A673 (cell line): ENCODE measurements at regions not wholly inside any gene's neighbourhood (a gene's known extent, or its start where the extent isn't known, plus 50 kb on each side); places are given as distances from the start of the nearest gene placed in this dataset.

ENCODE experiments used
- BruUV-seq: library from RNA; stranded (reverse); fragments of 400-500 nt; replicated peaks from 2 replicates; lab custom pipeline; 2021; lab: Mats Ljungman, UMichigan
- CTCF ChIA-PET: fragments of 300-600 bp; sonication (Branson Sonifier 250); formaldehyde crosslinking; loops from one replicate; lab custom pipeline; 2022; ENCODE audit warnings: antibody characterized with exemption; lab: Charles Lee
- POLR2A ChIA-PET: fragments of 300-600 bp; sonication (Branson Sonifier 250); formaldehyde crosslinking; loops from one replicate; lab custom pipeline; 2022; ENCODE audit warnings: antibody characterized with exemption; ENCODE audit not compliant: low non-redundant PET; lab: Charles Lee
- DNase-seq: peaks from one replicate; pipeline ENCODE4 v3.0.0-alpha.2; 2015; ENCODE audit warnings: low spot score
- H3K27ac ChIP-seq: fragments of 200-600 bp; sonication (generic); 2 replicates; pipeline ENCODE4 v1.5.1; 2016; ENCODE audit warnings: mixed run types, low read depth, mild to moderate bottlenecking, mixed read lengths, antibody characterized with exemption, low read length; ENCODE audit not compliant: poor library complexity, severe bottlenecking
- H3K27me3 ChIP-seq: fragments of 200-600 bp; sonication (generic); replicated peaks from 2 replicates; pipeline ENCODE4 v1.6.1; 2017; ENCODE audit warnings: mixed run types, low read depth, mild to moderate bottlenecking, mixed read lengths, antibody characterized with exemption, low read length; ENCODE audit not compliant: insufficient read depth, poor library complexity
- H3K36me3 ChIP-seq: fragments of 200-600 bp; sonication (generic); 2 replicates; pipeline ENCODE4 v1.6.1; 2016; ENCODE audit warnings: mixed run types, mild to moderate bottlenecking, mixed read lengths, antibody characterized with exemption, low read length; ENCODE audit not compliant: insufficient read depth, poor library complexity, severe bottlenecking
- H3K4me1 ChIP-seq: fragments of 200-600 bp; sonication (generic); 2 replicates; pipeline ENCODE4 v1.6.1; 2017; ENCODE audit warnings: mixed run types, mild to moderate bottlenecking, mixed read lengths, antibody characterized with exemption, low read length; ENCODE audit not compliant: insufficient read depth, poor library complexity, severe bottlenecking
- H3K4me3 ChIP-seq: fragments of 200-600 bp; sonication (generic); 2 replicates; pipeline ENCODE4 v1.5.1; 2016; ENCODE audit warnings: low read depth, mixed run types, mild to moderate bottlenecking, mixed read lengths, low read length; ENCODE audit not compliant: poor library complexity, severe bottlenecking
- H3K9me3 ChIP-seq: fragments of 200-600 bp; sonication (generic); 2 replicates; pipeline ENCODE4 v1.6.1; 2016; ENCODE audit warnings: mixed run types, low read depth, mild to moderate bottlenecking, mixed read lengths, antibody characterized with exemption, low read length; ENCODE audit not compliant: poor library complexity, severe bottlenecking
- CTCF ChIP-seq: fragments of 300-800, 200-600 bp; sonication (generic); conservative IDR thresholded peaks from 2 replicates; pipeline ENCODE4 v1.5.1; 2017; ENCODE audit warnings: low read depth, mild to moderate bottlenecking, antibody characterized with exemption, low read length, moderate library complexity, mixed read lengths
- EZH2 ChIP-seq: fragments of 200-600 bp; sonication (generic); IDR thresholded peaks from 2 replicates; pipeline ENCODE4 v1.6.1; 2017; ENCODE audit warnings: borderline replicate concordance, low read depth, mild to moderate bottlenecking, mixed read lengths, antibody characterized with exemption, low read length; ENCODE audit not compliant: poor library complexity, severe bottlenecking
- intact Hi-C: fragments of 100-400 bp; cut with micrococcal nuclease; formaldehyde crosslinking; loops from one replicate; pipeline ENCODE4 v1.10.0; 2022; ENCODE audit not compliant: unreplicated experiment

GRCh38 chr4:171448358-171448757 is 364.8 kb upstream of the GALNTL6 start:
- H3K27ac ChIP-seq: no peak overlapping the region
- no peaks in the 10 kb centered on the region for H3K9me3 ChIP-seq
- ChIA-PET CTCF (no interaction called here), POLR2A (no interaction called here)
- H3K36me3 ChIP-seq: no peaks in the 10 kb centered on the region
- H3K4me1 ChIP-seq: no peaks in the 10 kb centered on the region
- DNase-seq: no peak
- no peak overlapping the region for H3K4me3 ChIP-seq
- TF ChIP-seq CTCF: no peak
- TF ChIP-seq EZH2: no peak
- no TSS peak for BruUV-seq
- intact Hi-C loops: no loop called here
- no peaks in the 10 kb centered on the region for H3K27me3 ChIP-seq

- no peak overlapping the region for H3K4me3 ChIP-seq
- TF ChIP-seq EZH2 (no peak), CTCF (no peak)
- H3K4me1 ChIP-seq: no peaks in the 10 kb centered on the region
- intact Hi-C loops: no loop called here
- no peak for DNase-seq
- H3K27me3 ChIP-seq: no peaks in the 10 kb centered on the region
- BruUV-seq: no TSS peak
- H3K27ac ChIP-seq: no peak overlapping the region
- no peaks in the 10 kb centered on the region for H3K9me3 ChIP-seq
- POLR2A ChIA-PET: no interaction called here
- no peaks in the 10 kb centered on the region for H3K36me3 ChIP-seq
- CTCF ChIA-PET: no interaction called here
These were observed 371.8 kb upstream of the GALNTL6 start for GRCh38 chr4:171441300-171441941.

GRCh38 chr4:171433674-171434073 is 379.5 kb upstream of the GALNTL6 start:
- no peak for TF ChIP-seq EZH2
- TF ChIP-seq CTCF: no peak
- no TSS peak for BruUV-seq
- POLR2A ChIA-PET: no interaction called here

More at GRCh38 chr4:171433674-171434073, 379.5 kb upstream of the GALNTL6 start:
- H3K36me3 ChIP-seq: no peaks in the 10 kb centered on the region
- no peak overlapping the region for H3K4me3 ChIP-seq
- H3K27me3 ChIP-seq: no peaks in the 10 kb centered on the region
- CTCF ChIA-PET: no interaction called here
- H3K4me1 ChIP-seq: no peaks in the 10 kb centered on the region
- H3K27ac ChIP-seq: no peak overlapping the region
- intact Hi-C loops: no loop called here
- DNase-seq: no peak
- H3K9me3 ChIP-seq: no peaks in the 10 kb centered on the region
